ENCODE measurements at regions not wholly inside any gene's neighbourhood (a gene's known extent, or its start where the extent isn't known, plus 50 kb on each side); places are given as distances from the start of the nearest gene placed in this dataset.

DNA sequence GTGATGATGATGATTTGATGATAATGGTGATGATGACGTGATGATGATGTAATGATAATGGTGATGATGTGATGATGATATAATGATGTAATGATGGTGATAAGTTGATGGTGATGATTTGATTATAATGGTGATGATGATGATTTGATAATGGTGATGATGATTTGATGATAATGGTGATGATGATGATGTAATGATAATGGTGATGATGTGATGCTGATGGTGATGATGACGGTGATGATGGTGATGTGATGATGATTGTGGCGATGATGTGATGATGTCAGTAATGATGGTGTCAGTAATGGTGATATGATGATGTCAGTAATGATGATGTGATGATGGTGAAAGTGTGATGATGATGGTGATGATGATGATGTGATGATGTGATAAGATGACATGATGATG lies 613.4 kb downstream of the AACS start:
- DNase-seq (ENCODE audit: low spot score) = no peak

DNA sequence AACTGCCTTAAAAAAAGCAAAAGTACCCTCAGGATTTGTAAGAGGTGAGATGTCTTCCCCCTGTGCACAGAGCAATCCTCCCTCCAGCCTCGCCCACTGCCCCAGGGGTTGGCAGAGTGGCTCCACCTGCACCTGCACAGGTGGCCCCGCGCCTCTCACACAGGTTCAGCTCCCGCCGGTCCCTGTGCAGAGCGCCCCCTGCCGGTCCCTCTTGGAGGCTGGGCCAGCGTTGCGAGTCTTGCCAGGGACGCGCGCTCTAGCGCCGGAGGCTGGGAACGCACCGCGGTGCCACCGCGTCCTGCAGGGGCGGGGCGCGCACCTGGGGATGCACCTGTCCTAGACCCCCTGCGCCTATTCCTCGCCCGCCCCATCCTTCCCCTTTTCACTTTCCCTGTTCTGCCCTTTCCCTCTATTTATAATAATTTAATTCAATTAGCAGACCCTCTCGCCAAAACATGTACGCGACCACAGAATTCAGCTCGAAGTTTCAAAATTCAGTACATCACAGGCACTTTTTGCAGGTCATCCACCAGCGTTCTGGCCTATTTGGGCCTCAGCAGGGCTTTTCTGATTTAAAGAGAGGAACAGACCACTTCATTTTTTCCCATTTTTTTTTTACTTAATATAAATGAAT lies 618.6 kb downstream of the AACS start:
- DNase-seq (ENCODE audit: low spot score) = peak; percentile 20

DNA sequence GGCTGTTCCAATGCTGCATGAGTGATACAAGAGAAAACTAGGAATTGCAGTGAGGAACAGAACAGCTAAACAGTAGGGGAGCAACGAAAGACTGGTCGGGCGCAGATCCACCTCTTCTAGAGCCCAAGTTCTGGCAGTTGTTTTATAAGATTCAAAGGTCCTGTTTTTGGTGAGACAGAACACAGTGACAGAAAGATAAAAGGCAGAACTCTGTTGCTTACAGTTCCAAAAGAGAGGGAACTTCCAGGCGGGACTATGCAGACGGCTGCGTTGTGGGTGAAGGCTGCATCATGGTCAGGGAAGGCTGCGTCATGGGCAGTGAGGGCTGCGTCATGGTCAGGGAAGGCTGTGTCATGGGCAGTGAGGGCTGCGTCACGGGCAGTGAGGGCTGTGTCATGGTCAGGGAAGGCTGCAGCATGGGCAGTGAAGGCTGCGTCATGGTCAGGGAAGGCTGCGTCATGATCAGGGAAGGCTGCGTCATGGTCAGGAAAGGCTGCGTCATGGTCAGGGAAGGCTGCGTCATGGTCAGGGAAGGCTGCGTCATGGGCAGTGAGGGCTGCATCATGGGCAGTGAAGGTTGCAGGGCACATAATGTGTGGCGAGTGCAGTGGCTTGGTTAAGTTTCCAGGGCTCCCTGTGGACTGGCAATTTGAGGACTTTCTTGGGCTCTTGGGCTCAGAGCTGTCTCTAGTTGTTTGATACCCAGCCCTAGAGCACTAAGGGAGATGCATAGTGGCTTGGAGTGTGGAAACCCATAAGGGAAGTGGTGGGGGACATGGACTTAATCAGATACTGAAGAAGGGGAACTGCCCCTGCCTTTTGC lies 619.9 kb downstream of the AACS start:
- no peak for DNase-seq (ENCODE audit: low spot score)

DNA sequence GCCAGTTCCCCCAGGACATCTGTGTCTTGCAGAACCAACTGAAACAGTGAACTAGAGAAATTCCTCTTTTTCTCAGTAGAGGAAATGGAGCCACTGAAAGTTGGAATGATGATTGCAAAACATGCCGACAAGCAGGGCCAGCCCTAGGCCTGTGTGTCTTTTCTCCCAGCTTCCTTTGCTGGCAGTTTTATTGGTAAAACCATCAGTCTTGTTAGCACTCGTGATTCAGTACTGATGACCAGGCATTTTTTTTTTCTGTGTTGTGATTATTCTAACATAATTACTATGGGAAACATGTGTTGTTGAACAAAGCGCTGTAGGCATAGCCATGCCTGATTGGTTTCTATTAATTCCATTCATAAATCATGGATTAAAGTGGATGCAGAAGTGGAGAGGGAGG lies 620.7 kb downstream of the AACS start:
- no peak for DNase-seq (ENCODE audit: low spot score)

DNA sequence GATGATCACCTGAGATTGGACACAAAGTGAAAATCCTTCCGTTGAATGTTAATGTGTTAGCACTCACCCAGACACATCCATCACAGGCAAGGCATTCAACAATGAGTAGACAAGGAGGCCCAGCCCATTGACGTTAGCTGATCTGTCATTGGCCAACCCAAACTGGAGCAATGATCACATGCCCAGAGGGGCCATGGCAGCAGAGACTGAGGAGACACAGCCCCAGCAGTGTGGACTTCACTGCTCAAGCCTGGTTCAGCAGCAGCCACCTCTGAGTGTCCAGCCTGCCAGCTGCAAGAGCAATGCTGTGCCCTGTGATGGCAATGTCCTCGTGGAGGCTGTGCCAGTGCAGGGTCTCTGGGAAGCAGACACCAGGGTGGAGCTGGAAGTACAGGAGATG lies 622.2 kb downstream of the AACS start:
- no peak for DNase-seq (ENCODE audit: low spot score)

DNA sequence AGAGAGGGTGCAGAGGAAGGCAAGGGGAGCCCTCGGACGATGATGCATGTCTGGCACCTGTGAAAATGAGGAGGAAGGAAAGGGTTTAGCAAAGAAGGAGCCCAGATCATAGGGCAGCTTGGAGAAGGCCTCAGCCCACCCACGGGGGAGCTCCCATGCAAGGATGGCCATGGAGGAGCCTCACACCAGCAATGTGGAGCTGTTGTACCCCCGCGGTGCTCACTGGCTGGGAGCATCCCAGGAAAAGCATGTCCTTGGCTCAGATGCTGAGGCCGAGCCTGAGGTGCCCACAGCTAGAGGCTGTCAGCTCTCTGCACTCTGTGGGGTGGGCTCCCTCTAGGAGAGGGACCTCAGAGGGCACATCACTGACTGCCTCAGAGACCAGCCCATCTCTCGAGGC lies 622.6 kb downstream of the AACS start:
- no peak for DNase-seq (ENCODE audit: low spot score)

DNA sequence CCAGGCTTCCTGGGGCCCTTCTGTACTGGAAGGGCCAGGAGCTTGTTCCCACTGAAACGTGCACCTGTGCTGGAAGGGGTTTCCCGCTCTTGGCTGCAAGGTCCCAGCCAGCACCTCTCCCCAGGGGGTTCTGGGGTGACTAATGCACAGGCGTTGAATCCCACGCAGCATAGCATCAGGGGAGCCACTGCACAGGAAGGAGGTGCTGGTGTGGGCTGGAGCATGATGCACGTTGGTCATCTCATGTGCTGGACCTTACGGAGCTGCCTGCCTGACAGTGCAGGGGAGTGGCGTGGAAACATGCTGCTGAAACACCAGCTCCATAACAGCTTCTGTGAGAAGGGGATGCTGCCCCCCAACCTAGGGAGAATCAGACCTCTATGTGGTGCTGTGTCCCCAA lies 623.0 kb downstream of the AACS start:
- DNase-seq (ENCODE audit: low spot score) = no peak

DNA sequence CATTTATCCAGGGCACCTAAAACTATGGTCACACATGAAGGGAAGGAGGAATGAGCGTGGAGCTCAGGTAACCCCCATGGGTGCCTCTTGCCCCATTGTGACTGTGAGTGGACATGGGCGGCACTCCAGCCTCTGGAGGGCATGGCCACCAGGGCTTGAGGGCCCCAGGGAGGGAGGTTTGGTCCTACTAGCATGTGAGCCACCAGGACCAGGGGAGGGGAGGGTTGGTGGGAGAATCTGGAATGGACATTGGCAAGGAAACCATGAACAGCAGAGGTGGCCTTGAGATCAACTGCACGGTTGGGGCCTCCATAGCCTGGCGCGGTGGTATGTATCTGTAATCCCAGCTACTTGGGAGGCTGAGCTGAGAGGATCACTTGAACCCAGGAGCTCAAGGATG lies 623.6 kb downstream of the AACS start:
- no peak for DNase-seq (ENCODE audit: low spot score)

DNA sequence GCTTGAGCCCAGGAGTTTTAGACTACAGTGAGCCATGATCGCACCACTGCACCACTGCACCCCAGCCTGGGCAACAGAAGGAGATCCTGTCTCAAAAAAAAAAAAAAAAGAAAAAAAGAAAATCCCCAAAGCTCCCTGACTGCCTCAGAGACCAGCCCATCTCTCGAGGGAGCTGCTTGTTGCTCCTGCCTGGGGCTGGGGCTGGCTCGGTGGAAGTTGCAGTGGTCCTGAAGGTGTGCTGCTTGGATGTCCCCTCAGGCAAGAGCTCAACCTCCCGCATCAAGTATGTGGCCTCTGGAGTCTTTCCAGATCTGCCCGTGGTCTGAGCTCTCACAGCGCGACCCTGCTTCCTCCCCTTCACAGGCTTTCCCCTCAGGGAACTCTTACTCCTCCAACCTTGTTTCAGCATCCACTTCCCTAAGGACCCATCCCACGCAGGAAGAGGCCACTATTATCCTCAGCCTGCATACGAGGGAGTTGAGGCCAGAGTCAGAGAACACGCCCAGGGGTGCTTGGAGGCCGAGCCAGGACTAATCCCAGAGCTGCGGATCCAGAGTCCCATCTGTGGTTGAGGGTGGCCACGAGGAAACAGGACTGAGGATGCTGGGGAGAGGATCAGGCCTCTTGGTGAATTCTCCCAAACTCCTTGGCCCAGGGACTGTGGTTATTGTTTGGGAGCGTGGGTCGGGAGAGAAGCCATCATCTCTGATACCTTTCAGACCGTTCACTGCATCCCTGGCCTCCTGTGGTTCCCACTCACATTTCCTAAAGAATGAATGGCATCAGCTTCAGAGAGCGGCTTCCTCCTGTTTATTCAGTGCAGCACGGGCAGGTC lies 624.6 kb downstream of the AACS start:
- DNase-seq (ENCODE audit: low spot score) = no peak

DNA sequence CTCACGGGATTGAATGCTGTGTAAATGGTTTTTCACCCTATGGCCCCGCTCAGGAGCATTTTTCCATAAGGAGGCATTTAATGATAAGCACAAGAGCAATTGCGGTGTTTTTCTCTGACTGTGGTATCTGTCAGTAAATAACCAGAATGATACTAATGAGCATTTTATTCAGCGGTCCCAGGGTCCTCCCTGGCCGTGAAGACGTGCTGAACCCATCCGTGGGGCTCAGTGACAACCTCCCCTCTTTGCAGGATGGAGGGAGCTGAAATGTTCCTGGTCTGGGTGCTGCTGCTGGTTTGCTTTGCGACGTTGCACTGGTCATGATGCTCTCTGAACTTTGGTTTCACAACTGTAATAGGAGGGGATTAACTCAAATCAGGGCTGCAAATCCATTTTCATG lies 625.6 kb downstream of the AACS start:
- DNase-seq (ENCODE audit: low spot score) = no peak

DNA sequence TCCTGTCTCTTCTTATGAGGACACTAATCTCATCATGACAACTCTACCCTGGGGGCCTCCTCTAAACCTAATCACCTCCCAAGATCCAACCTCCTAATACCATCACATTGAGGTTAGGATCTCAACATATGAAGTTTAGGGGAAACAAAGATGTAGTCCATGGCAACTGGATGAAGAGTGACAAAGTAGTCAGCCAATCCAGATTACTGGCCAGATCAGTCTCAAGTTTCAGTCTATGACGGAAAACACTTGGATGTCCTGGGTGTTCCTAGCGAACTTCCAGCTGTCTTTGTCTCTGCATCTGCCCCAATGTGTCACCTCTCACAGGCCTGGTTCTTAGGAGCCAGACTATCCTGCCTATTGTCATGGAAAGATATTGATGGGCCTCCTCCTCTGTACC lies 630.8 kb downstream of the AACS start:
- no peak for DNase-seq (ENCODE audit: low spot score)

DNA sequence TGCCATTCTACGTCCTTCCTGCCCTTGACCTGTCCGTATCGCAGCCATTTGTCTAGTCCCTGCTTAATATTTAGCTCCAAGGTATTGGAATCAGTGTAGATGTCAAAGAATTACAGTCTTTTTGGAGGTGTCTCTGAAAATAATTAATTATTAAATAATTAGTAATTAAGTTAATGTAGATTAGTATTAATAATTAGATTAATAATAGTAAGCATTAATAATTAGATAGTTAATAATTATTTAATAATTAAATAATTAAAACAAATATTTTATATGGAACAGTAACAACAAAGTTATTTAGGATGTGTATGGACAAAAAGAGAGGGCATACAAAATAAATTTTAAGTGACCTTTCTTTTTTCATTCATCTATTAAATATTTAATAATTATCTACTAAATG lies 639.6 kb downstream of the AACS start:
- DNase-seq (ENCODE audit: low spot score) = no peak

DNA sequence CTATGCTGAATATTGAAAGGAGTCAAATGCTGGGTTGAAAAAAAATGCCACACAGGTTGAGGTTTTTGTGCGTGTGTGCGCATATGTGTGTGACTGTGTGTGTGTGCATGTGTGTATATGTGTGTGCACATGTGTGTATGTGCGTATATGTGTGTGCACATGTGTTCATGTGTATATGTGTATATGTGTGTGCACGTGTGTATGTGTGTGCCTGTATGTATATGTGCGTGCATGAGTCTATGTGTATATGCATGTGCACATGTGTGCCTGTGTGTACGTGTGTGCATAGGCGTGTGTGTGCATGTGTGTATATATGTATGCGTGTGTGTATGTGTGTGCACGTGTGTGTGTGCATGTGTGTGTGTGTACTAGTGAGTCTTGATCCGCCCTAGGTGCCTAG lies 655.7 kb downstream of the AACS start:
- no peak for DNase-seq (ENCODE audit: low spot score)

DNA sequence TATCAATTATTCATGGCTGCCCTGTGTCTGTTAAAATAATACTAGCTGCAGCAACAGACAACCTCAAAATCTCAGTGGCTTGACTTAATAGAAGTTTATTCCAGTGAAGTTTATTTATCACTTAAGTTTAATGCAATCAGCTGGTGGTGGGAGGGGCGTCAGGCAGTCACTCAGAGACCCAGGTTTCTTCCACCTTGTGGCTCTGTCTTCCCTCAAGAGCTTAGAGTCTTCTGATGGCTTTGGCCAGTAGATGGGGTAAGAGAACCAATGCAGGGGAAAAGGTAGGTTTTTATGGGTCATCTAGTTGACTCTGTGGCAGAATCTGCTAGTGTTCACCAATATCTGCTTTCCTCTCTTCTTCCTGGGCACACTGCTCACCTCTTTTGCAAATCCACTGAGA lies 668.9 kb downstream of the AACS start:
- no peak for DNase-seq (ENCODE audit: low spot score)

DNA sequence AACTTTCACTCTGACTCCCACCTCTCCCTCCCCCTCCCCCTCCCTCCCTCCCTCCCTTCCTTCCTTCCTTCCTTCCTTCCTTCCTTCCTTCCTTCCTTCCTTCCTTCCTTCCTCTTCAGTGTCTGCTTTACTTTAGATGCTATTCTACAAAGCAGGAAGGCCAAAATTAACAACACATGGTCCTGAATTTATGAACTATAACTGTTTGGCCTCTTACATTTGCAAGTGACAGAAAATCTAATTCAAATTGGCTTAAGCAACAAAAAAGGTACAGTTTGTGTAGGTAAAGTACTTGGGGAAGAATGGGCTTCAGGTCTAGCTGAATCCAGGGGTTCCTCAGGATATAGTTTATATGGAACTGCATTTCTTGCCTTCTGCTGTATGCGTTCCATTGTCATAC lies 673.0 kb downstream of the AACS start:
- no peak for DNase-seq (ENCODE audit: low spot score)

DNA sequence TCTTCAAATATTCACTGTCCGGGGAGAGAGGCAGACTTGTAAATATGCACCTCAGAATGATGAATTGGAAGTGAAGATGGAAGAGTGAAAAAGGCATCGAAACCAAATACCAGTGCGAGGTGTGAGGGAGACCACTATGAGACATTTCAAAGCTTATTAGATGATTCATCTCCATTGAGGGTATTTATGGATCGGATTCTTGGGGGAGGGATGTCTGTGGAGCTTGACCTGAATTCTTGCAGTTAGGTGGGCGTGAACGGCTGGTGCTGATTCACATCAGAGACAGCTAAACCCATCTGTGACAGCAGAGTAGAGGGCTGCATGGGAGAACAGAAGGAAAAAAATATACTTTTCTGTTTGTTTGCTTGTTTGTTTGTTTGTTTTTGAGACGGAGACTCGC lies 677.2 kb downstream of the AACS start:
- no peak for DNase-seq (ENCODE audit: low spot score)

DNA sequence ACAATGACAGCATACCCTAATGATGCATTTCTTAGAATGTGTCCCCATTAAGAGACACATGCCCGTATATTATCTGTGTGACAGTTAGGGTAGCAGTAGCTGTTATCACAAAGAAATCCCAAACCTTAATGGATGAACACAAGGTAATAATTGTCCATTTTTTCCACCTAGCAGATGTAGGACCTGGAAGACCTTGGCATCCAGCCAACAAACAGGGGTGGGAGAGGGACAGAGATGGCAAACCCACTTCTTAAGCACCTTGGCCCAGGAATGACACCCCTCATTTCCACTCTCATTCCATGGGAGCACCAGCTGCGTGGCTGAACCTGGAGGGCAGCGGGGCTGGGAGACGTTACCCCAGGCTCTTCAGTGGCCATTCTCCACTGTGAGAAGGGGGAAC lies 679.0 kb downstream of the AACS start:
- DNase-seq (ENCODE audit: low spot score) = no peak

DNA sequence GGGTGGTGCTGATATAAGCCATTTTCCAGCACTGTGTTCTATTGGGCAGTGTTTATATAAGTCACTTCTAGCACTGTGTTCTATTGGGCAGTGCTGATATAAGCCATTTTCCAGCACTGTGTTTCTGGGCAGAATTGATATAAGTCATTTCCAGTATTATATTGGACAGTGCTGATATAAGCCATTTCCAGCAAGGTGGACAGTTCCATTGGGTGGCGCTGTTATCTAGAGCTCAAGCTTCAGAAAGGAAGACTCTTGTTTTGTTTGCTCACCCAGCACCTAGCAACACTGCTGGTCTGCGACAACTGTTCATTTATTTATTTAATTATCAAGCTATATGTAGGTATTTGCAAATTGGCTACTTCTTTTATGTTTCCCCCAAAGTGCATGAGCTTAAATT lies 690.3 kb downstream of the AACS start:
- no peak for DNase-seq (ENCODE audit: low spot score)

DNA sequence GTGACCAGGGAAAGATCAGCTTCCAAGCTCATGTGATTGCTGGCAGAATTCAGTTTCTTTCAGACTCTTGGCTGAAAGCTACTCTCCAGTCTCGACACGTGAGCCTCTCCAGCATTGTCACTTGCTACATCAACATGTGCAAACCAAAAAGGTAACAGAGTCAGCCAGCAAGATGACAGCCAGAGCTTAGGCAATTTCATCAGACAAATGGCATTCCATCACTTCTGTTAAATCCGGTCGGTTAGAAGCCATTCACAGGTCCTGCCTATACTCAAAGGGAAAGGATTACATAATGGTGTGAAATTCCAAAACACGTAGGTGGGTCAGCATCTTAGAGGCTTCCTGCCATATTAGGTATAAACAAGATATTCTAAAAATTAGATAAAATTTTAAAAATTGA lies 700.9 kb downstream of the AACS start:
- DNase-seq (ENCODE audit: low spot score) = no peak

DNA sequence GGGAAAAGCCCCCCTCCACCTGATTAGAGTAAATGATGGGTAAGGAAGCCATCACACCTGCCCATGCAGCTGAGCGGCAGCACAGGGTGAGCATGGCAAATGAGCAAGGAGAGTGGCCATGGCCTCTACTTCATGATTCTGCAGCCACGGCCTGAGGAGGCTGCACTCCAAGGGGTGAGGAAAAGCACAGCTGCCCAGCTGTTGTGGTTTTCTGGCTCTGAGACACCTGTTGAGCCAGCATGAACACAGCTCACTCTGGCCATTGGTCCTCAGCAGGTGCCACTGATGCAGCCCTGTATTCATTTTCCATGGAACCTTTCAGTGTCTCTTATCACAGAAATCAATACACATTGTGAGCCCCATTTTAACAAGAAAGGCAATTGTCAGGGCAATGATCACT lies 707.2 kb downstream of the AACS start:
- no peak for DNase-seq (ENCODE audit: low spot score)

DNA sequence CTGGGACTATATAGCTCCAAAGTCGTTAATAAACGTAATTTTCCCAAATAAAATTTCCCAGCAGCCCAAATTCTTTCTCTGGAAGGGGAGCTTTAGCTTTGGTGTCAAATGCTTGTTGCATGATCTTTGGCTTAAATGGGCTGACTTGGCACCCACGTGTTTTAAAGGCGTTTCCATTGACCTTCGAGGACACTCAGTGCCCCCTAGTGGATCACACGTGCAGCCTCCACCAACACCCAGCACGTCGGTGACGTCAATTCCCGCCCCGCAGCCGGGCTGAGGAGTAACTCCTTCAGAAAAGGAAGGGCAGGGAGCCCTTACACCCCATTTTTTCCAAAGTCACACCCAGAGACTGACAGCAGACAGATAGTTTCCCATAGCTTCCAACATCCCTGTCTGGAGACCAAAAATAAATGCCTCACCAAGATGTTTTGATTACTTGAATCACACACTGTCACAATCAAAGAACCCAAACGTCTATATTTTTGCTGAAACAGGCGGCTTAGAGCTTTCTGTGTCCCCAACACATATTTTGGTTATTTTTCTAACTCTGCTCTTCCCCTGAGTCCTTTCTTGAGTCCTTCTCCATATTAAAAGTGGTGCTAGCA lies 707.9 kb downstream of the AACS start:
- DNase-seq (ENCODE audit: low spot score) = no peak

DNA sequence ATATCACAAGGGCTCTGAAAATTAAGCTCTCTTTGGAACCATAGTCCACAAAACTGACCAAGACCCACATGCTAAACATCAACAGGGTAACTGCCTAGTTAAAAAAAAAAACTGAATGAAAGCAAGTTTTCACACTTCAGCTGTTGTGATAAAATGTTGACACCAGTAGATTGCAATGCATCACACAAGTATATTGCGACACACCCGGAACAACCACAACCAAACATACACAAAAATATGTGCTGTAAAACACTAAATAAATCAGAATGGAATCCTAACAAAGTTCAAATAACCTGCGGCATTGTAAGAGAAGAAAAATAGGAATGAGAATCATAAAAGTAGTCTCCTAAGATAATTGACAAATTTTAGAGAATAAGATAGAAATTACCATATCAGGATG lies 710.3 kb downstream of the AACS start:
- DNase-seq (ENCODE audit: low spot score) = no peak

DNA sequence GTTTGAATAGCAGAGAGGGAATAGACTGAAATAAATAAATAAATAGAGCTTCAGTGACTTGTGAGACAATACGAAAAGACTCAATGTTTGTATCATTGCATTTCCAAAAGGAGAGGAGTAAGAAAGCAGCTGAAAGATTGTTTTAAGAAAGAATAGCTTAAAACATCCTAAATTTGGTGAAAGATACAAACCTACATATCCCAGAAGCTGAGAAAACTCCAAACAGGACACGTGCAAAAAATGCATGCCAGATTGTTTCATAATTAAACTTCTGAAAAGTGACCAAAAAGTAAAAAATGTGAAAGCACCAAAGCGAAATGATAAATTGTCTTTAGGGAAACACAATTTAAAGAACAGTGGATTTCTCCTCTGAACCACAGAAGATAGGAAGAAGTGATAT lies 711.0 kb downstream of the AACS start:
- no peak for DNase-seq (ENCODE audit: low spot score)

Data from hematopoietic multipotent progenitor cell treated with erythropoietin and hydrocortisone succinate and interleukin-3 and kit ligand, for 17 days (in vitro differentiated cells).